ENCODE measurements at regions not wholly inside any gene's neighbourhood (a gene's known extent, or its start where the extent isn't known, plus 50 kb on each side); places are given as distances from the start of the nearest gene placed in this dataset.

- TF ChIP-seq, protein P1, sequence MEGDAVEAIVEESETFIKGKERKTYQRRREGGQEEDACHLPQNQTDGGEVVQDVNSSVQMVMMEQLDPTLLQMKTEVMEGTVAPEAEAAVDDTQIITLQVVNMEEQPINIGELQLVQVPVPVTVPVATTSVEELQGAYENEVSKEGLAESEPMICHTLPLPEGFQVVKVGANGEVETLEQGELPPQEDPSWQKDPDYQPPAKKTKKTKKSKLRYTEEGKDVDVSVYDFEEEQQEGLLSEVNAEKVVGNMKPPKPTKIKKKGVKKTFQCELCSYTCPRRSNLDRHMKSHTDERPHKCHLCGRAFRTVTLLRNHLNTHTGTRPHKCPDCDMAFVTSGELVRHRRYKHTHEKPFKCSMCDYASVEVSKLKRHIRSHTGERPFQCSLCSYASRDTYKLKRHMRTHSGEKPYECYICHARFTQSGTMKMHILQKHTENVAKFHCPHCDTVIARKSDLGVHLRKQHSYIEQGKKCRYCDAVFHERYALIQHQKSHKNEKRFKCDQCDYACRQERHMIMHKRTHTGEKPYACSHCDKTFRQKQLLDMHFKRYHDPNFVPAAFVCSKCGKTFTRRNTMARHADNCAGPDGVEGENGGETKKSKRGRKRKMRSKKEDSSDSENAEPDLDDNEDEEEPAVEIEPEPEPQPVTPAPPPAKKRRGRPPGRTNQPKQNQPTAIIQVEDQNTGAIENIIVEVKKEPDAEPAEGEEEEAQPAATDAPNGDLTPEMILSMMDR (IDR thresholded peaks at IDR 0.05 in 2 of 3, conservative IDR thresholded peaks at IDR 0.05 in 1 of 3; ENCODE audit: borderline replicate concordance in 1 of 3, insufficient read depth in 1 of 3, low read depth in 2 of 3, low read length in 2 of 3): no peak
- TF ChIP-seq, protein P2, sequence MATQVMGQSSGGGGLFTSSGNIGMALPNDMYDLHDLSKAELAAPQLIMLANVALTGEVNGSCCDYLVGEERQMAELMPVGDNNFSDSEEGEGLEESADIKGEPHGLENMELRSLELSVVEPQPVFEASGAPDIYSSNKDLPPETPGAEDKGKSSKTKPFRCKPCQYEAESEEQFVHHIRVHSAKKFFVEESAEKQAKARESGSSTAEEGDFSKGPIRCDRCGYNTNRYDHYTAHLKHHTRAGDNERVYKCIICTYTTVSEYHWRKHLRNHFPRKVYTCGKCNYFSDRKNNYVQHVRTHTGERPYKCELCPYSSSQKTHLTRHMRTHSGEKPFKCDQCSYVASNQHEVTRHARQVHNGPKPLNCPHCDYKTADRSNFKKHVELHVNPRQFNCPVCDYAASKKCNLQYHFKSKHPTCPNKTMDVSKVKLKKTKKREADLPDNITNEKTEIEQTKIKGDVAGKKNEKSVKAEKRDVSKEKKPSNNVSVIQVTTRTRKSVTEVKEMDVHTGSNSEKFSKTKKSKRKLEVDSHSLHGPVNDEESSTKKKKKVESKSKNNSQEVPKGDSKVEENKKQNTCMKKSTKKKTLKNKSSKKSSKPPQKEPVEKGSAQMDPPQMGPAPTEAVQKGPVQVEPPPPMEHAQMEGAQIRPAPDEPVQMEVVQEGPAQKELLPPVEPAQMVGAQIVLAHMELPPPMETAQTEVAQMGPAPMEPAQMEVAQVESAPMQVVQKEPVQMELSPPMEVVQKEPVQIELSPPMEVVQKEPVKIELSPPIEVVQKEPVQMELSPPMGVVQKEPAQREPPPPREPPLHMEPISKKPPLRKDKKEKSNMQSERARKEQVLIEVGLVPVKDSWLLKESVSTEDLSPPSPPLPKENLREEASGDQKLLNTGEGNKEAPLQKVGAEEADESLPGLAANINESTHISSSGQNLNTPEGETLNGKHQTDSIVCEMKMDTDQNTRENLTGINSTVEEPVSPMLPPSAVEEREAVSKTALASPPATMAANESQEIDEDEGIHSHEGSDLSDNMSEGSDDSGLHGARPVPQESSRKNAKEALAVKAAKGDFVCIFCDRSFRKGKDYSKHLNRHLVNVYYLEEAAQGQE (IDR thresholded peaks at IDR 0.05; ENCODE audit: low read depth): no peak
- TF ChIP-seq EZH2phosphoT487 (IDR thresholded peaks at IDR 0.05; ENCODE audit: borderline replicate concordance) (no peak), CBX3 (IDR thresholded peaks at IDR 0.05; ENCODE audit: low read depth) (no peak), RAD21 (IDR thresholded peaks at IDR 0.05; ENCODE audit: low read depth) (no peak)
- TF ChIP-seq, protein P3, sequence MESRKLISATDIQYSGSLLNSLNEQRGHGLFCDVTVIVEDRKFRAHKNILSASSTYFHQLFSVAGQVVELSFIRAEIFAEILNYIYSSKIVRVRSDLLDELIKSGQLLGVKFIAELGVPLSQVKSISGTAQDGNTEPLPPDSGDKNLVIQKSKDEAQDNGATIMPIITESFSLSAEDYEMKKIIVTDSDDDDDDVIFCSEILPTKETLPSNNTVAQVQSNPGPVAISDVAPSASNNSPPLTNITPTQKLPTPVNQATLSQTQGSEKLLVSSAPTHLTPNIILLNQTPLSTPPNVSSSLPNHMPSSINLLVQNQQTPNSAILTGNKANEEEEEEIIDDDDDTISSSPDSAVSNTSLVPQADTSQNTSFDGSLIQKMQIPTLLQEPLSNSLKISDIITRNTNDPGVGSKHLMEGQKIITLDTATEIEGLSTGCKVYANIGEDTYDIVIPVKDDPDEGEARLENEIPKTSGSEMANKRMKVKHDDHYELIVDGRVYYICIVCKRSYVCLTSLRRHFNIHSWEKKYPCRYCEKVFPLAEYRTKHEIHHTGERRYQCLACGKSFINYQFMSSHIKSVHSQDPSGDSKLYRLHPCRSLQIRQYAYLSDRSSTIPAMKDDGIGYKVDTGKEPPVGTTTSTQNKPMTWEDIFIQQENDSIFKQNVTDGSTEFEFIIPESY (IDR thresholded peaks at IDR 0.05; ENCODE audit: extremely low read depth, insufficient replicate concordance, low read length): no peak
Measured at GRCh38 chr1:182147951-182148350, 86.4 kb upstream of the ZNF648 start.

Data from HCT116 (cell line).